G401 (cell line): ENCODE measurements at regions not wholly inside any gene's neighbourhood (a gene's known extent, or its start where the extent isn't known, plus 50 kb on each side); places are given as distances from the start of the nearest gene placed in this dataset.
"Not testable (repeated sequence)": the region's sequence is repeated elsewhere in the genome, so short reads cannot be mapped to it uniquely, and the experiment has no call there.

Experiments used
- DNase-seq: peaks from one replicate; pipeline ENCODE4 v3.0.0-alpha.2; 2015; ENCODE audit warnings: low spot score
- in situ Hi-C: cut with HindIII; loops from 2 replicates; pipeline ENCODE4 v1.10.0; 2016; ENCODE audit warnings: low sequenced_read_pairs, mixed read lengths

DNA sequence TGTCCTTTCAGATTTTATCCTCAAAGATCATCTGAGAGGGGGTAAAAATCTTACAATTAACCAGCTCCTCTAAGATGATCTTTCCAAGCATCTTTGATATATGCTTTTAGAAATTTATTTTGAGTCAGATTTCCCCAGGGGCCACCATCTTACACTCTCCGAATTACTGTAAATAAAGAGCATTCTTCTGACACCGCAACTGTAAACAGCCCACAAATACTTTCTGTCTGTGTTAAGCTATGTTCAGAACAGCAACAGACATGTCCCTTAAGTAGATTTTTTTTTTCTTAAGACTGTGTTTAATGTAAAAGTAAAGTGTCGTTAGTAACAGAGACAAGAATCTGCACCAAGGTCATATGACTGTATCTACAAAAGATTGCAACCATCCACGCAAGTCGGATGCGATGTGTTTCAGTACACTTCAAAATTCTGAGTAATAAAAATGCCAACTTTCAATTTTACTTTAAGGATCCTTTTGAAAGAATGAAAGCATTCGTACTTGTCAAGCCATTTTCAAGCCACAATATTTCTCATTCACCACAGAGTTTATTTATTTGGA, 159.0 kb upstream of the KCNH8 start:
- in situ Hi-C loops, result no loop called here
- DNase-seq, result no peak

GRCh38 chr3:18988614-18989229, 159.6 kb upstream of the KCNH8 start:
- peak; percentile 65 for DNase-seq
- in situ Hi-C loops, result no loop called here

DNA sequence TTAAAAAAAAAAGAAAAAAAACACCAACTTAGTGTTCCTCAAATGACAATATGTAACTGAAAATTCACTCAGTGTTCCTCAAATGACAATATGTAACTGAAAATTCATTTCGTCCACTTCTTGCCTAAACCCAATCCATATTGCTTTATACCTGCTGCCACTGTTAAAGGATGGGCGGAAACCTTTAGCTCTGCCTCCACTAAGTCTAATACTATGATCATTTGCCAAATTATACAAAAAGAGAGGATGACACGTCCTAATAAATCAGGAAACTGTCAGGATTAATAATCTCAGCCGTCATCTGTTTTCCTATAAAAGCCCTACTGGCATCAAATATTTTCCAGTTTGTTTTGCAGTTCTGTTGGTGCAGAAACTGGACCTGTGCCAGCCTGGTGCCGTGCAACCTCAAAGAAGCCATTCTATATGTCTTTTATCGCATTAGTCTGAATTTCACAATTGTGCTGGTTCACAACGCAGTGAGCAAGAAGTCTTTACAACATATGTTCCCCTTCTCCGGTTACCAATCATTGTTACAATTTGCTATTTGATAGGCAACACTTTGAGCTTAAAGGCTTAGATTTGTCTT, 160.4 kb upstream of the KCNH8 start:
- in situ Hi-C loops, result no loop called here
- peak; percentile 10 for DNase-seq

DNA sequence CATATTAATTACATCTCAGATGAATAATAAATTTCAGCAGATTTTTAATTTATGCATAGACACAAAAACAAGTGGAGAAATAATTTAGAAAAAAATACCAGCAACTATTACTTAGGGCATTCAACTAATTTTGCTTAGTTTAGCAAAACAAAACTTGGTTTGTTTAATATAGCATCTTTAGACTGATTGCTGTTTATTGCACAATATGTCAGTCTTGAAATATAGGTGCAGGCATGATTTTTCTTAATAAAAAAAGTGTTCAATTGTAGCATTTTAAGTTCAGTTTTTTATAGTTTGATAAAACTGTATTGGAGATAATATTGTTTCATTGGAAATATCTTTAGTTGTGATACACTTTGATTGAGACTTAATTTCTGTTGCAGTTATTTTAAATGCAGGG, 161.2 kb upstream of the KCNH8 start:
- DNase-seq, result no peak
- in situ Hi-C loops, result no loop called here

DNA sequence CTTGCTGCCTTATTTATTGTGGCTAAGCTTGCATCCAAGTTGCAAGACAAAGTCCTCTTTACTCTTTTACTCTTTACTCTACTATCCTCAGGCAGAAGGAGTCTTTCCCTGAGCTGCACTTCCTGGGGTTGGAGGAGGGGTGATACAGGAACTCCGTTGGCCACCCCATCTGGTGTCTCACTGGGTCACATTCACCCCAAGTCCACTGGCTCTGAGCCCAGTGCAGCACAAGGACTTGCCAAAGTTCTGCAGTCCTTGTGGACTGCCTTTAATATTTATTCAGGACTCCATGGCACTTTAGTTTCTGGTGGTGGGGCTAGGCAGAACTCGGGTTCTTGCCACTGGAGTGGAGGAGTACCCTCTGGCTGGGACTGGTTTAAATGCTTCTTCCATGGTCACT, 165.4 kb upstream of the KCNH8 start:
- in situ Hi-C loops, result no loop called here
- no peak for DNase-seq

- DNase-seq, result not testable (repeated sequence)
Observed at GRCh38 chr3:18976102-18976501, 172.2 kb upstream of the KCNH8 start.

DNA sequence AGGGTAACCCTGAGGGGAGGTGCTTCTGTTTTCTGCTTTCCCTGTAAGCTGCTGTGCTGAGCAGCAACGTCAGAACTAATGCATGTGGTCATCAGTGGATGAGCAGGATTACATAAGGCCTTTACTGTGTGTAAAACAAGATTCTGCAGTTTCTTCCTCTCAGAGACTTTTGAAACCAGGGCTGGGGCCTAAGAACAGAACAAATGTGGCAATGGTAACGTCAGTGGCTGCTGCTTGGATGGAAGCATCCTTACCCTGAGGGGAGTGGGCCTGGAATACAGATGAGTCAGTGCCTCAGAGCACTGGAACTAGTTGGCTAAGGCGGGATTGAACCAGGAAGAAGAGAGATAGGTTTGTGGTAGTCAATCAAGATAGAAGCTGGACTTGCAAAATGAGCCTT, 180.2 kb upstream of the KCNH8 start:
- in situ Hi-C loops, result no loop called here
- no peak for DNase-seq

More at GRCh38 chr3:18976102-18976501, 172.2 kb upstream of the KCNH8 start:
- in situ Hi-C loops, result not testable (repeated sequence)

- in situ Hi-C loops, result no loop called here
- DNase-seq, result no peak
Observed at GRCh38 chr3:18965781-18966180, 182.5 kb upstream of the KCNH8 start.

DNA sequence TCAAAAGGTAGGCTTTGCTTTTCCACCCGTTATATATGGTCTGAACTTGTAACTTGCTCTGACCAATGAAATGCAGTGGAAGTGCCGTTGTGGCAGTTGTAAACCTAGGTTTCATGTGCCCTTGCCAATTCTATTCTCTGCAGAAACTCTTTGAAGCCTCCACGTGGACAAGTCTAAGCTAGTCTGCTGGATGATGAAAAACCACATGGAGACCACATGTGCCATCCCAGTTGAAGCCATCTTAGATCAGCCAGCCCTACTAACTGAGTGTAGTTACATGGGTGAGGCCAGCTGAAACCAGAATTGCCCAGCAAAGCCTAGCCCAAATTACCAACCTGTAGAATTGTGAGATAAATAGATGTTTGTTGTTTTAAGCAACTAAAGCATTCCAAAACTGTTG, 183.7 kb upstream of the KCNH8 start:
- no peak for DNase-seq
- in situ Hi-C loops, result no loop called here

DNA sequence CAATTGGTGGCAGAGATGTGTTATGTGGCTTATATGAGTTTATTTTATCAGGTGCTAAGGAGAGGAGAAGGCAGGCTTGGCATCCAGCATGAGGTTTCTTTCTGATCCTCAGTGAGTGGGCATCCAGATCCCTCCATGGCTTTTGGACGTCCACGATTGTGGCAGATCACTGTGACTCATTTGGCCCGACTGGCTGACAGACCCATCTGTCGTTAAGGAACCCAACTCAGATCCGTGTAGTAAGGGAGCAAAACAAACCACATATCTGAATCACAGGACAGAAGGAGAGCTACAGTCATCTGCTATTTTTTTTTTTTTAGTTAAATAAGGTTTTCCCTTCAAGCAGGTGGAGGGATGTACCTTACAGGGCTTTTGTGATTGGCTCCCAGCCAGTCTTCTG, 197.0 kb upstream of the KCNH8 start:
- in situ Hi-C loops, result no loop called here

GRCh38 chr3:18946524-18946923, 201.8 kb upstream of the KCNH8 start:
- no peak for DNase-seq
- in situ Hi-C loops, result no loop called here

More for the DNA sequence above, 197.0 kb upstream of the KCNH8 start:
- DNase-seq, result peak; percentile 82

DNA sequence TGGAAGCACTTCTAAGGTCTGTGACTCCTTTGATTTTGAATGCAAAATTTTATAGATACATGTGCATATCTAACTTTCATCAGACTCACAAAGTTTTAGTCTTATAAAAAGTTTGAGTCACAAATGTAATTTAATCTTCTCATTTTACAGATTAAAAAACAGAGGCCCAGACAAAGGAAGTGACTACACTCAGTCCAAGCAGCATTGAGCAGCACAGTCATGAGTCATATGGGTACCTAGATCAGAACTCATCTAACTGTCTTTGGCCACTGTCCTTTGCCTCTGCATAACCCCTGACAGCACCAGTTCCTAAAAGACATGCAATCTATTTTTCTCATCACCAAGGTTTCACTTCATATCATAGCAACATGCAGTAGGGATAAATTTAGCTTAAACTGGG, 210.7 kb upstream of the KCNH8 start:
- in situ Hi-C loops, result no loop called here
- no peak for DNase-seq

- DNase-seq, result no peak
- in situ Hi-C loops, result no loop called here
Observed at GRCh38 chr3:18919158-18919557, 229.2 kb upstream of the KCNH8 start.

- in situ Hi-C loops, result no loop called here
- DNase-seq, result no peak
Observed at GRCh38 chr3:18917923-18918322, 230.4 kb upstream of the KCNH8 start.

DNA sequence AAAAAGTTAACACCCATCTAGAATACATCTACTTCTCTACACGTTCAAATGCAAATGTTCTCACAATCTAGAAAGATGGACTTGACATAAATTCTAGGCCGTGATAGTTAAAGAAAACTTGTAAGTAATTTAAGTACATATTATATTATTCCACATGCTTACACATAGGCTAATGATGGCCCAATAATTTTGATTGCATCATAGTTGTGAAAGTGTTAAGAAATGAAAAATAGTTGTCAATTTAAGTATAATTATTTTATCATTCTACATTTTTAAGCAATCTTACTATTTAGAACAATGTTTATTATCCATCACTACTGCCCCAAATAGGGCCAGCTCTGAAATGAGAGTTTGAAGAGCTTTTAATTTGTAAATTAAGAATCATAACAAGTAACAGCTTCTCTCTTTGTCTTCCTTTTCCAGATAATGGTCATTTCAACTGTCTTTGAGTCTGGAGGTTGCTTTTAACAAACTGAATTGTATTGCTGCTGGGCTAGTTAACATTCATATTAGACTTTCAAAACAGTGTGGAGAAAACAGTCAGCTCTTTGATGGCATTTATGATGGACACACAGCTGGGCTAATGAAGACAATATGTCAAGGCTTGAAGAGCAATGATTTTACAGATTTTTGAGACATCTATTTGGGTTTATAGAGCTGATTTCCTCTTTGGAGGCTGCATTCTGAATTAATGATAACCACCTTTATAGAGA, 246.1 kb upstream of the KCNH8 start:
- in situ Hi-C loops, result no loop called here
- no peak for DNase-seq

GRCh38 chr3:18901571-18901970, 246.7 kb upstream of the KCNH8 start:
- DNase-seq, result no peak
- in situ Hi-C loops, result no loop called here

GRCh38 chr3:18900994-18901393, 247.3 kb upstream of the KCNH8 start:
- in situ Hi-C loops, result no loop called here

GRCh38 chr3:18898911-18899310, 249.4 kb upstream of the KCNH8 start:
- in situ Hi-C loops, result no loop called here
- DNase-seq, result no peak

More at GRCh38 chr3:18900994-18901393, 247.3 kb upstream of the KCNH8 start:
- DNase-seq, result peak; percentile 43

GRCh38 chr3:18892756-18893155, 255.6 kb upstream of the KCNH8 start:
- in situ Hi-C loops, result no loop called here
- no peak for DNase-seq

DNA sequence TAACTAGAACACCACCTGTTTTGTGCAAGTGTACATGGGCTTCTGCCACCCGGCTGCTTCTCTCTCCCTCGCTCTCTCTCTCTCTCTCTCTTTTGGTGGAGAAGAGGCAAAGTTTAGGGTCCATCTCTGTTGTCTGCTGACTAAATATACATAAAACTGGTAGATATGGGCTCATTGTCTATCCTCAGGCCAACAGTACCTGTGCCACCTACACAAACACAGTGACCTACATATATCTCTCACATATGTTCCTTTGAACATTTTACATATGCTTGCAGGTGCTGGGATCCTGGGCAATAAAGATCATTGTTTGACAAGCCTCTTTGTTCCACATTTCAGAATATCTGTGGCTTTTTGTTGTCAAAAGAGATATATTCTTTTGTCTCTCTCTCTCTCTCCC, 256.3 kb upstream of the KCNH8 start:
- no peak for DNase-seq
- in situ Hi-C loops, result no loop called here
